H9 (cell line): ENCODE measurements at regions not wholly inside any gene's neighbourhood (a gene's known extent, or its start where the extent isn't known, plus 50 kb on each side); places are given as distances from the start of the nearest gene placed in this dataset.

Source experiments
- DNase-seq: peaks from one replicate; pipeline ENCODE4 v3.0.0-alpha.2; 2017
- H2AFZ ChIP-seq: one replicate; pipeline ENCODE4 v1.6.1; 2013; ENCODE audit warnings: mild to moderate bottlenecking, low read length, control low read depth, moderate library complexity
- H2AK5ac ChIP-seq: 2 replicates; pipeline ENCODE4 v1.6.1; 2013; ENCODE audit warnings: low read length, control low read depth, mixed read lengths; ENCODE audit not compliant: insufficient read length
- H2BK120ac ChIP-seq: one replicate; pipeline ENCODE4 v1.6.1; 2013; ENCODE audit warnings: low read depth, mild to moderate bottlenecking, low read length, control low read depth, inconsistent platforms; ENCODE audit not compliant: poor library complexity, severe bottlenecking
- H2BK12ac ChIP-seq: 2 replicates; pipeline ENCODE4 v1.6.1; 2013; ENCODE audit warnings: low read length, control low read depth, mixed read lengths, low read depth; ENCODE audit not compliant: insufficient read length
- H2BK15ac ChIP-seq: 2 replicates; pipeline ENCODE4 v1.6.1; 2013; ENCODE audit warnings: low read depth, low read length, control low read depth
- H2BK20ac ChIP-seq: one replicate; pipeline ENCODE4 v1.6.1; 2013; ENCODE audit warnings: low read depth, mild to moderate bottlenecking, low read length, control low read depth, inconsistent platforms; ENCODE audit not compliant: poor library complexity, severe bottlenecking
- H2BK5ac ChIP-seq: 2 replicates; pipeline ENCODE4 v1.6.1; 2013; ENCODE audit warnings: low read length, control low read depth, mixed read lengths; ENCODE audit not compliant: insufficient read length
- H3K14ac ChIP-seq: 2 replicates; pipeline ENCODE4 v1.6.1; 2013; ENCODE audit warnings: low read length, control low read depth; ENCODE audit not compliant: insufficient read depth
- H3K18ac ChIP-seq: 2 replicates; pipeline ENCODE4 v1.6.1; 2013; ENCODE audit warnings: low read depth, mild to moderate bottlenecking, mixed read lengths, low read length, control low read depth; ENCODE audit not compliant: insufficient read length
- H3K23ac ChIP-seq: 2 replicates; pipeline ENCODE4 v1.6.1; 2013; ENCODE audit warnings: low read length, control low read depth, mixed read lengths, low read depth; ENCODE audit not compliant: insufficient read length
- H3K23me2 ChIP-seq: 2 replicates; pipeline ENCODE4 v1.6.1; 2013; ENCODE audit warnings: low read depth, mild to moderate bottlenecking, mixed read lengths, low read length, control low read depth; ENCODE audit not compliant: insufficient read length, poor library complexity, severe bottlenecking
- H3K27ac ChIP-seq: 2 replicates; pipeline ENCODE4 v1.5.1; 2013; ENCODE audit warnings: low read length, control low read depth, mixed read lengths, low read depth; ENCODE audit not compliant: insufficient read length
- H3K27me3 ChIP-seq: 2 replicates; pipeline ENCODE4 v1.6.1; 2013; ENCODE audit warnings: low read length, control low read depth, inconsistent platforms; ENCODE audit not compliant: insufficient read depth
- H3K4ac ChIP-seq: 2 replicates; pipeline ENCODE4 v1.6.1; 2013; ENCODE audit warnings: low read depth, mild to moderate bottlenecking, control low read depth, inconsistent platforms, low read length, moderate library complexity
- H3K4me1 ChIP-seq: 2 replicates; pipeline ENCODE4 v1.6.1; 2013; ENCODE audit warnings: low read length, control low read depth, inconsistent platforms; ENCODE audit not compliant: insufficient read depth
- H3K4me2 ChIP-seq: 2 replicates; pipeline ENCODE4 v1.6.1; 2013; ENCODE audit warnings: low read length, control low read depth, mixed read lengths; ENCODE audit not compliant: insufficient read length, insufficient read depth
- H3K56ac ChIP-seq: 2 replicates; pipeline ENCODE4 v1.6.1; 2013; ENCODE audit warnings: low read depth, mild to moderate bottlenecking, mixed read lengths, low read length, control low read depth; ENCODE audit not compliant: insufficient read length
- H3K79me1 ChIP-seq: 2 replicates; pipeline ENCODE4 v1.6.1; 2013; ENCODE audit warnings: low read depth, mild to moderate bottlenecking, moderate library complexity, low read length, control low read depth, inconsistent platforms; ENCODE audit not compliant: insufficient read depth, poor library complexity, severe bottlenecking
- H3K79me2 ChIP-seq: 2 replicates; pipeline ENCODE4 v1.6.1; 2013; ENCODE audit warnings: low read length, control low read depth, inconsistent platforms; ENCODE audit not compliant: insufficient read depth
- H3K9ac ChIP-seq: 2 replicates; pipeline ENCODE4 v1.6.1; 2013; ENCODE audit warnings: low read length, control low read depth, mixed read lengths; ENCODE audit not compliant: insufficient read length; ENCODE audit errors: extremely low read depth
- H3K9me3 ChIP-seq: one replicate; pipeline ENCODE4 v1.6.1; 2013; ENCODE audit warnings: low read depth, low read length, inconsistent platforms; ENCODE audit not compliant: control insufficient read depth
- H3T11ph ChIP-seq: one replicate; pipeline ENCODE4 v1.6.1; 2013; ENCODE audit warnings: mild to moderate bottlenecking, low read length, control low read depth, inconsistent platforms
- H4K20me1 ChIP-seq: one replicate; pipeline ENCODE4 v1.6.1; 2013; ENCODE audit not compliant: control insufficient read depth, insufficient read length, insufficient read depth
- H4K5ac ChIP-seq: 2 replicates; pipeline ENCODE4 v1.6.1; 2013; ENCODE audit warnings: low read depth, mild to moderate bottlenecking, mixed read lengths, low read length, control low read depth; ENCODE audit not compliant: insufficient read length
- H4K8ac ChIP-seq: replicated peaks from 2 replicates; pipeline ENCODE4 v1.6.1; 2013; ENCODE audit warnings: low read length, control low read depth, mixed read lengths, low read depth; ENCODE audit not compliant: insufficient read length
- H4K91ac ChIP-seq: 2 replicates; pipeline ENCODE4 v1.6.1; 2013; ENCODE audit warnings: low read depth, mild to moderate bottlenecking, moderate library complexity, mixed read lengths, low read length, control low read depth; ENCODE audit not compliant: insufficient read length
- H3K27ac Mint-ChIP-seq, 3 experiments: 2 replicates in 2 of 3; 3 replicates in 1 of 3; pipeline ENCODE4 v1.8.0; 2020 to 2021; ENCODE audit warnings: mixed read lengths in 3 of 3, mild to moderate bottlenecking in 1 of 3, moderate library complexity in 1 of 3
- H3K27me3 Mint-ChIP-seq: 2 replicates; pipeline ENCODE4 v1.8.0; 2021; ENCODE audit warnings: low read depth, mild to moderate bottlenecking, moderate library complexity, mixed read lengths
- H3K36me3 Mint-ChIP-seq, 3 experiments: 2 replicates in 2 of 3; 3 replicates in 1 of 3; pipeline ENCODE4 v1.8.0; 2020 to 2021; ENCODE audit warnings: low read depth in 3 of 3, mixed read lengths in 3 of 3; ENCODE audit not compliant: insufficient read depth in 1 of 3
- H3K4me1 Mint-ChIP-seq, 2 experiments: 2 replicates each; pipeline ENCODE4 v1.8.0; 2020; ENCODE audit warnings: mixed read lengths in 2 of 2
- H3K4me3 Mint-ChIP-seq, 2 experiments: 2 replicates in 1 of 2; 3 replicates in 1 of 2; pipeline ENCODE4 v1.8.0; 2020 to 2021; ENCODE audit warnings: mild to moderate bottlenecking in 2 of 2, mixed read lengths in 2 of 2, moderate library complexity in 1 of 2
- H3K9me3 Mint-ChIP-seq, 2 experiments: 2 replicates in 1 of 2; 3 replicates in 1 of 2; pipeline ENCODE4 v1.8.0; 2020; ENCODE audit warnings: mild to moderate bottlenecking in 2 of 2, mixed read lengths in 2 of 2, moderate library complexity in 1 of 2
- CTCF ChIP-seq: fragments of 200-600 bp; sonication (generic); conservative IDR thresholded peaks from 3 replicates; pipeline ENCODE4 v1.8.0; 2021; ENCODE audit warnings: antibody characterized with exemption, mild to moderate bottlenecking
- WGBS: extraction: QIAGEN DNeasy Blood & Tissue Kit; methylation state at CpG from one replicate; pipeline ENCODE4 v1.1.7; 2013; ENCODE audit warnings: missing lambda C conversion rate, low lambda C conversion rate, mixed read lengths; ENCODE audit not compliant: insufficient read length; ENCODE audit errors: extremely low coverage; 5-methylcytosine and 5-hydroxymethylcytosine counted together

- Histone ChIP-seq H3K18ac (no peak overlapping the region), H3K27me3 (no peaks in the 10 kb centered on the region), H3K27ac (no peak overlapping the region), H4K91ac (no peak overlapping the region), H4K8ac (no peak overlapping the region), H2AFZ (no peak overlapping the region), H4K5ac (no peak overlapping the region), H4K20me1 (no peaks in the 10 kb centered on the region), H3K56ac (no peak overlapping the region), H3T11ph (no peak overlapping the region), H2BK15ac (no peak overlapping the region), H3K4me2 (no peak overlapping the region), H3K9me3 (no peaks in the 10 kb centered on the region), H3K4ac (no peak overlapping the region), H2BK120ac (no peak overlapping the region), H3K23me2 (no peaks in the 10 kb centered on the region), H2BK5ac (no peak overlapping the region), H3K14ac (no peak overlapping the region), H2BK20ac (no peak overlapping the region), H3K79me1 (no peaks in the 10 kb centered on the region), H3K23ac (no peak overlapping the region), H2AK5ac (no peak overlapping the region), H3K4me1 (no peaks in the 10 kb centered on the region), H3K9ac (no peak overlapping the region), H3K79me2 (no peaks in the 10 kb centered on the region), H2BK12ac (no peak overlapping the region)
- no peak overlapping the region; a peak in 1 of 7 replicates for H3K27ac Mint-ChIP-seq
- DNase-seq: no peak
- no peaks in the 10 kb centered on the region for H3K27me3 Mint-ChIP-seq
- no peak overlapping the region for H3K4me3 Mint-ChIP-seq
- H3K9me3 Mint-ChIP-seq: no peaks in the 10 kb centered on the region
- no peaks in the 10 kb centered on the region for H3K36me3 Mint-ChIP-seq
- no peak for TF ChIP-seq CTCF
- no CpG with 5 or more reads among the region's 5 CpGs for WGBS
- no peaks in the 10 kb centered on the region; a peak in 1 of 4 replicates for H3K4me1 Mint-ChIP-seq
These were observed 108.0 kb downstream of the DUSP10 start for GRCh38 chr1:221633841-221634409.
